ENCODE measurements at regions not wholly inside any gene's neighbourhood (a gene's known extent, or its start where the extent isn't known, plus 50 kb on each side); places are given as distances from the start of the nearest gene placed in this dataset.

DNA sequence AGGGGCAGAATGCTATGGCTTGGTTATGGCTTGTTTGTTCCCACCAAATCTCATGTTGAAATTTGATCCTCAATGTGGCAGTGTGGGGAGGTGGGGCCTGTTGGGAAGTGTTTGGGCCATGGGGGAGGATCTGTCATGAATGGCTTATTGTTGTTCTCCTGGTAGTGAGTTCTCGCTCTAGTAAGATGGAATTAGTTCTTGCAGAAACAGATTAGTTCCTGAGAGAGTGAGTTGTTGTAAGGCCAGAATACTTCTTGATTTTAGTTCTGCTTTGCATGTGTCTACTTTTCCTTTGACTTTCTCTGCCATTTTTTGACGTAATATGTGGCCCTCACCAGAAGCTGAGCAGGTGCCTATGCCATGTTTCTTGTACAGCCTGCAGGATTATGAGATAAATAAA is 188.2 kb downstream of the KIF20B start:
- TF ChIP-seq, protein P1, sequence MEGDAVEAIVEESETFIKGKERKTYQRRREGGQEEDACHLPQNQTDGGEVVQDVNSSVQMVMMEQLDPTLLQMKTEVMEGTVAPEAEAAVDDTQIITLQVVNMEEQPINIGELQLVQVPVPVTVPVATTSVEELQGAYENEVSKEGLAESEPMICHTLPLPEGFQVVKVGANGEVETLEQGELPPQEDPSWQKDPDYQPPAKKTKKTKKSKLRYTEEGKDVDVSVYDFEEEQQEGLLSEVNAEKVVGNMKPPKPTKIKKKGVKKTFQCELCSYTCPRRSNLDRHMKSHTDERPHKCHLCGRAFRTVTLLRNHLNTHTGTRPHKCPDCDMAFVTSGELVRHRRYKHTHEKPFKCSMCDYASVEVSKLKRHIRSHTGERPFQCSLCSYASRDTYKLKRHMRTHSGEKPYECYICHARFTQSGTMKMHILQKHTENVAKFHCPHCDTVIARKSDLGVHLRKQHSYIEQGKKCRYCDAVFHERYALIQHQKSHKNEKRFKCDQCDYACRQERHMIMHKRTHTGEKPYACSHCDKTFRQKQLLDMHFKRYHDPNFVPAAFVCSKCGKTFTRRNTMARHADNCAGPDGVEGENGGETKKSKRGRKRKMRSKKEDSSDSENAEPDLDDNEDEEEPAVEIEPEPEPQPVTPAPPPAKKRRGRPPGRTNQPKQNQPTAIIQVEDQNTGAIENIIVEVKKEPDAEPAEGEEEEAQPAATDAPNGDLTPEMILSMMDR (IDR thresholded peaks at IDR 0.05), result no peak
- no peak for TF ChIP-seq POLR2AphosphoS5 (IDR thresholded peaks at IDR 0.05; ENCODE audit: insufficient read depth in 1 of 2, low read depth in 1 of 2)
- no peak for TF ChIP-seq POLR2A (IDR thresholded peaks at IDR 0.05)

Measured in vagina (tissue), 2 donors.